ENCODE measurements at regions not wholly inside any gene's neighbourhood (a gene's known extent, or its start where the extent isn't known, plus 50 kb on each side); places are given as distances from the start of the nearest gene placed in this dataset.

- H3K9me1 ChIP-seq (replicated peaks; ENCODE audit: control insufficient read depth, extremely low read depth, insufficient read depth, low read length), result no peaks in the 10 kb centered on the region
- CTCF ChIA-PET, result no interaction called here
- POLR2A ChIA-PET, result no interaction called here
- no peaks in the 10 kb centered on the region for H3K36me3 ChIP-seq (ENCODE audit: control insufficient read depth in 2 of 2, extremely low read depth in 1 of 2, insufficient read depth in 2 of 2, low read length in 2 of 2)
- H3K4me2 ChIP-seq (ENCODE audit: insufficient read depth, low read length), result no peak overlapping the region
- dilution Hi-C loops (cut with MboI; ENCODE audit: extremely low pct_ligation_motif_present, low sequenced_read_pairs) (no loop called here), intact Hi-C loops (cut with micrococcal nuclease) (no loop called here)
- H3K4me3 ChIP-seq (replicated peaks in 1 of 3; ENCODE audit: insufficient read depth in 1 of 3, low read depth in 1 of 3, low read length in 3 of 3), result no peak overlapping the region
- H2AFZ ChIP-seq (ENCODE audit: low read depth, low read length), result no peak overlapping the region
- DNase-seq (ENCODE audit: low read depth, low spot score) (no peak), FAIRE-seq (no peak)
- no peak overlapping the region for H3K9ac ChIP-seq (replicated peaks; ENCODE audit: extremely low read depth, insufficient read depth, low read length)
- no peak overlapping the region for H3K27ac ChIP-seq (ENCODE audit: insufficient read depth, low read depth, low read length)
- H3K9me3 ChIP-seq (replicated peaks; ENCODE audit: control insufficient read depth, insufficient read depth, low read length), result no peaks in the 10 kb centered on the region
- H3K27me3 ChIP-seq (ENCODE audit: control insufficient read depth in 2 of 2, insufficient read depth in 2 of 2, low read length in 2 of 2), result no peaks in the 10 kb centered on the region
- H4K20me1 ChIP-seq (replicated peaks; ENCODE audit: control insufficient read depth, extremely low read depth, insufficient read depth, low read length), result no peaks in the 10 kb centered on the region
- TF ChIP-seq POLR2AphosphoS5 (IDR thresholded peaks at IDR 0.05; ENCODE audit: insufficient read depth, low read depth, low read length) (no peak), EZH2 (IDR thresholded peaks at IDR 0.05; ENCODE audit: borderline replicate concordance, low read depth, low read length, severe bottlenecking) (no peak), MYC (IDR thresholded peaks at IDR 0.05; ENCODE audit: low read depth, low read length) (no peak), JUN (IDR thresholded peaks at IDR 0.05; ENCODE audit: borderline replicate concordance, insufficient read depth, insufficient read length, low read depth) (no peak), POLR2A (IDR thresholded peaks at IDR 0.05; ENCODE audit: low read depth, low read length) (no peak), GATA2 (IDR thresholded peaks at IDR 0.05; ENCODE audit: insufficient read depth, insufficient read length, low read depth, low read length) (no peak), FOS (IDR thresholded peaks at IDR 0.05; ENCODE audit: borderline replicate concordance, insufficient read depth, low read length) (no peak)
- TF ChIP-seq, protein P1, sequence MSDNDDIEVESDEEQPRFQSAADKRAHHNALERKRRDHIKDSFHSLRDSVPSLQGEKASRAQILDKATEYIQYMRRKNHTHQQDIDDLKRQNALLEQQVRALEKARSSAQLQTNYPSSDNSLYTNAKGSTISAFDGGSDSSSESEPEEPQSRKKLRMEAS (IDR thresholded peaks at IDR 0.05; ENCODE audit: insufficient read depth, insufficient read length), result no peak
- TF ChIP-seq, protein P2, sequence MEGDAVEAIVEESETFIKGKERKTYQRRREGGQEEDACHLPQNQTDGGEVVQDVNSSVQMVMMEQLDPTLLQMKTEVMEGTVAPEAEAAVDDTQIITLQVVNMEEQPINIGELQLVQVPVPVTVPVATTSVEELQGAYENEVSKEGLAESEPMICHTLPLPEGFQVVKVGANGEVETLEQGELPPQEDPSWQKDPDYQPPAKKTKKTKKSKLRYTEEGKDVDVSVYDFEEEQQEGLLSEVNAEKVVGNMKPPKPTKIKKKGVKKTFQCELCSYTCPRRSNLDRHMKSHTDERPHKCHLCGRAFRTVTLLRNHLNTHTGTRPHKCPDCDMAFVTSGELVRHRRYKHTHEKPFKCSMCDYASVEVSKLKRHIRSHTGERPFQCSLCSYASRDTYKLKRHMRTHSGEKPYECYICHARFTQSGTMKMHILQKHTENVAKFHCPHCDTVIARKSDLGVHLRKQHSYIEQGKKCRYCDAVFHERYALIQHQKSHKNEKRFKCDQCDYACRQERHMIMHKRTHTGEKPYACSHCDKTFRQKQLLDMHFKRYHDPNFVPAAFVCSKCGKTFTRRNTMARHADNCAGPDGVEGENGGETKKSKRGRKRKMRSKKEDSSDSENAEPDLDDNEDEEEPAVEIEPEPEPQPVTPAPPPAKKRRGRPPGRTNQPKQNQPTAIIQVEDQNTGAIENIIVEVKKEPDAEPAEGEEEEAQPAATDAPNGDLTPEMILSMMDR (IDR thresholded peaks at IDR 0.05; ENCODE audit: extremely low read depth in 1 of 2, insufficient read depth in 1 of 2, low read depth in 1 of 2, low read length in 2 of 2), result no peak
- no peaks in the 10 kb centered on the region for H3K4me1 ChIP-seq (ENCODE audit: control insufficient read depth, extremely low read depth, insufficient read depth, low read length)
- no peaks in the 10 kb centered on the region for H3K79me2 ChIP-seq (ENCODE audit: control insufficient read depth, insufficient read depth, low read length)
- no TSS peak for BruUV-seq (replicated peaks)
Measured at GRCh38 chr2:185316383-185316782, 422.2 kb upstream of the FSIP2 start.

Measured in endothelial cell of umbilical vein (primary cell).